ENCODE measurements at regions not wholly inside any gene's neighbourhood (a gene's known extent, or its start where the extent isn't known, plus 50 kb on each side); places are given as distances from the start of the nearest gene placed in this dataset.

DNA sequence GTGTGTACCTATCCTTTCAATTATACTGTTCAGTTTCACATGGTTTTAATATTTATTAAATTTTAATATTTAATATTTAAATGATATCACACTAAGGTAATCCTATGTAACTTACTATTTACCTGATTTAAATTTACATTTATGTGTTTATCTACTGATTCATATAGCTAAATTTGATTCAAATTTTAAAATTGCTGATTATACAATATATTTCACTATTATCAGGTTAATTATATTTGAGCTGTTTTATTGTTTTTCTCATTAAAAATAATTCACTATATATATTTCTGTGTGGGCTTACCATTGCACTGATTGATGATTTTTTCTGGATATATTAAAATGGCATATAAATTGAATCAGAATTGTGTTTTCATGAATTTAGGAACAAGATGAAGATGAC lies 1923.5 kb downstream of the STIM2 start:
- TF ChIP-seq, protein P1, sequence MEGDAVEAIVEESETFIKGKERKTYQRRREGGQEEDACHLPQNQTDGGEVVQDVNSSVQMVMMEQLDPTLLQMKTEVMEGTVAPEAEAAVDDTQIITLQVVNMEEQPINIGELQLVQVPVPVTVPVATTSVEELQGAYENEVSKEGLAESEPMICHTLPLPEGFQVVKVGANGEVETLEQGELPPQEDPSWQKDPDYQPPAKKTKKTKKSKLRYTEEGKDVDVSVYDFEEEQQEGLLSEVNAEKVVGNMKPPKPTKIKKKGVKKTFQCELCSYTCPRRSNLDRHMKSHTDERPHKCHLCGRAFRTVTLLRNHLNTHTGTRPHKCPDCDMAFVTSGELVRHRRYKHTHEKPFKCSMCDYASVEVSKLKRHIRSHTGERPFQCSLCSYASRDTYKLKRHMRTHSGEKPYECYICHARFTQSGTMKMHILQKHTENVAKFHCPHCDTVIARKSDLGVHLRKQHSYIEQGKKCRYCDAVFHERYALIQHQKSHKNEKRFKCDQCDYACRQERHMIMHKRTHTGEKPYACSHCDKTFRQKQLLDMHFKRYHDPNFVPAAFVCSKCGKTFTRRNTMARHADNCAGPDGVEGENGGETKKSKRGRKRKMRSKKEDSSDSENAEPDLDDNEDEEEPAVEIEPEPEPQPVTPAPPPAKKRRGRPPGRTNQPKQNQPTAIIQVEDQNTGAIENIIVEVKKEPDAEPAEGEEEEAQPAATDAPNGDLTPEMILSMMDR (conservative IDR thresholded peaks at IDR 0.05 in 1 of 2, IDR thresholded peaks at IDR 0.05 in 1 of 2; ENCODE audit: low read depth in 1 of 2, low read length in 2 of 2), result no peak
- no peak for TF ChIP-seq EZH2 (IDR thresholded peaks at IDR 0.05; ENCODE audit: low read length, missing control alignments)

All from fibroblast of lung (primary cell).